Esophagus muscularis mucosa (tissue), 4 donors: ENCODE measurements at regions not wholly inside any gene's neighbourhood (a gene's known extent, or its start where the extent isn't known, plus 50 kb on each side); places are given as distances from the start of the nearest gene placed in this dataset.

Experiments
- EP300 ChIP-seq: sonication (generic); formaldehyde crosslinking; IDR thresholded peaks from one replicate; pipeline ENCODE4 v1.6.1; 2017; ENCODE audit warnings: antibody characterized with exemption
- POLR2A ChIP-seq: fragments of 450-650 bp; IDR thresholded peaks from one replicate; pipeline ENCODE4 v1.6.1; 2017; ENCODE audit warnings: antibody characterized with exemption, moderate library complexity, mild to moderate bottlenecking, low read depth
- TF ChIP-seq, protein P1 (sequence below), 3 experiments: fragments of 200-600 bp in 2 of 3; fragments of 450-650 bp in 1 of 3; sonication (generic) in 2 of 3; IDR thresholded peaks; one replicate each; pipeline ENCODE4 v1.5.1; 2017 to 2019; ENCODE audit warnings: antibody characterized with exemption in 3 of 3, mild to moderate bottlenecking in 2 of 3, moderate library complexity in 1 of 3

DNA sequence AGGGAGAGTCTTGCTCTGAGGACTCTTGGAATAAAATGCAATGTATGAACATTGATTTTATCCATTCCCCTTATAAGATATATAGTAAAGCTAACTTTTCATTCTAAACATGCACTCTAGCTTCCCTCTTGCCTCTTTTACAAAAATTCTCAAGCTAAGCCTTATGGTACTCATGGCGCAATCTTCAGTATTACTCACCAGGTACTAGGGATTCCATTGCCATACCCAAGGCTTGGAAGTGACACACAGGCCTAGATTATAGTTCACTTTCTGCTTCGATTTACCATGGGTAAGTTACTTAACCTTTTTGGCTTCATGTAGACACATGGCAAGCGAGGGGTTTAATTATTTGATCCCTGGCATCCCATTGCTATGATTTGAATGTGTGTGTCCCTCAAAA, 331.5 kb downstream of the LRIG3 start:
- TF ChIP-seq, protein P1, sequence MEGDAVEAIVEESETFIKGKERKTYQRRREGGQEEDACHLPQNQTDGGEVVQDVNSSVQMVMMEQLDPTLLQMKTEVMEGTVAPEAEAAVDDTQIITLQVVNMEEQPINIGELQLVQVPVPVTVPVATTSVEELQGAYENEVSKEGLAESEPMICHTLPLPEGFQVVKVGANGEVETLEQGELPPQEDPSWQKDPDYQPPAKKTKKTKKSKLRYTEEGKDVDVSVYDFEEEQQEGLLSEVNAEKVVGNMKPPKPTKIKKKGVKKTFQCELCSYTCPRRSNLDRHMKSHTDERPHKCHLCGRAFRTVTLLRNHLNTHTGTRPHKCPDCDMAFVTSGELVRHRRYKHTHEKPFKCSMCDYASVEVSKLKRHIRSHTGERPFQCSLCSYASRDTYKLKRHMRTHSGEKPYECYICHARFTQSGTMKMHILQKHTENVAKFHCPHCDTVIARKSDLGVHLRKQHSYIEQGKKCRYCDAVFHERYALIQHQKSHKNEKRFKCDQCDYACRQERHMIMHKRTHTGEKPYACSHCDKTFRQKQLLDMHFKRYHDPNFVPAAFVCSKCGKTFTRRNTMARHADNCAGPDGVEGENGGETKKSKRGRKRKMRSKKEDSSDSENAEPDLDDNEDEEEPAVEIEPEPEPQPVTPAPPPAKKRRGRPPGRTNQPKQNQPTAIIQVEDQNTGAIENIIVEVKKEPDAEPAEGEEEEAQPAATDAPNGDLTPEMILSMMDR (IDR thresholded peaks at IDR 0.05) = no peak
- TF ChIP-seq EP300 (no peak), POLR2A (no peak)
